ENCODE measurements at regions not wholly inside any gene's neighbourhood (a gene's known extent, or its start where the extent isn't known, plus 50 kb on each side); places are given as distances from the start of the nearest gene placed in this dataset.

GRCh38 chr5:123294544-123294943, 128.7 kb downstream of the CEP120 start:
- no TSS peak for BruUV-seq (replicated peaks)
- Histone ChIP-seq H3K9me2 (ENCODE audit: insufficient read depth, low read length) (no peaks in the 10 kb centered on the region), H3K9me3 (ENCODE audit: low read length) (no peaks in the 10 kb centered on the region), H3K27ac (ENCODE audit: low read depth, low read length, poor library complexity, severe bottlenecking) (no peak overlapping the region), H4K20me1 (ENCODE audit: insufficient read depth, low read length) (no peaks in the 10 kb centered on the region), H2AFZ (ENCODE audit: low read length) (no peak overlapping the region), H3K36me3 (ENCODE audit: insufficient read depth, low read length) (no peaks in the 10 kb centered on the region), H3K4me2 (ENCODE audit: low read length) (no peak overlapping the region), H3K4me3 (ENCODE audit: low read depth, low read length, poor library complexity, severe bottlenecking) (no peak overlapping the region), H3K79me2 (ENCODE audit: insufficient read depth, low read depth, low read length) (no peaks in the 10 kb centered on the region), H3K4me1 (ENCODE audit: insufficient read depth, low read length, poor library complexity, severe bottlenecking) (no peaks in the 10 kb centered on the region)
- ChIA-PET CTCF (ENCODE audit: unreplicated experiment) (no interaction called here), POLR2A (interaction anchor here (0.7 to 1.0 kb wide), 2 partner anchors 16 to 53 kb away, joined by 3 read pairs; no protein-coding TSS in a partner anchor)
- intact Hi-C loops (cut with micrococcal nuclease; ENCODE audit: unreplicated experiment): no loop called here
- no peak for TF ChIP-seq EZH2phosphoT487 (IDR thresholded peaks at IDR 0.05; ENCODE audit: borderline replicate concordance, low read depth, low read length)
- no peak for TF ChIP-seq CTCF (conservative IDR thresholded peaks at IDR 0.05; ENCODE audit: low read length)
- DNase-seq (ENCODE audit: low spot score): no peak

GRCh38 chr5:123289210-123289609, 134.0 kb downstream of the CEP120 start:
- ChIA-PET POLR2A (no interaction called here), CTCF (ENCODE audit: unreplicated experiment) (no interaction called here)
- TF ChIP-seq CTCF (conservative IDR thresholded peaks at IDR 0.05; ENCODE audit: low read length): no peak
- H3K36me3 ChIP-seq (ENCODE audit: insufficient read depth, low read length): no peaks in the 10 kb centered on the region
- intact Hi-C loops (cut with micrococcal nuclease; ENCODE audit: unreplicated experiment): no loop called here
- no peak overlapping the region for H3K4me2 ChIP-seq (ENCODE audit: low read length)
- H4K20me1 ChIP-seq (ENCODE audit: insufficient read depth, low read length): no peaks in the 10 kb centered on the region
- no peak overlapping the region for H3K4me3 ChIP-seq (ENCODE audit: low read depth, low read length, poor library complexity, severe bottlenecking)
- H3K79me2 ChIP-seq (ENCODE audit: insufficient read depth, low read depth, low read length): no peaks in the 10 kb centered on the region
- no peaks in the 10 kb centered on the region for H3K9me3 ChIP-seq (ENCODE audit: low read length)
- no peak overlapping the region for H3K27ac ChIP-seq (ENCODE audit: low read depth, low read length, poor library complexity, severe bottlenecking)
- H3K4me1 ChIP-seq (ENCODE audit: insufficient read depth, low read length, poor library complexity, severe bottlenecking): no peaks in the 10 kb centered on the region
- H3K9me2 ChIP-seq (ENCODE audit: insufficient read depth, low read length): no peaks in the 10 kb centered on the region
- no peak for DNase-seq (ENCODE audit: low spot score)
- no TSS peak for BruUV-seq (replicated peaks)
- no peak overlapping the region for H2AFZ ChIP-seq (ENCODE audit: low read length)

GRCh38 chr5:123287881-123288280, 135.3 kb downstream of the CEP120 start:
- H2AFZ ChIP-seq (ENCODE audit: low read length): no peak overlapping the region
- no peaks in the 10 kb centered on the region for H4K20me1 ChIP-seq (ENCODE audit: insufficient read depth, low read length)
- H3K36me3 ChIP-seq (ENCODE audit: insufficient read depth, low read length): no peaks in the 10 kb centered on the region
- no peaks in the 10 kb centered on the region for H3K9me3 ChIP-seq (ENCODE audit: low read length)
- BruUV-seq (replicated peaks): no TSS peak
- CTCF ChIA-PET (ENCODE audit: unreplicated experiment): no interaction called here
- H3K79me2 ChIP-seq (ENCODE audit: insufficient read depth, low read depth, low read length): no peaks in the 10 kb centered on the region
- no peak overlapping the region for H3K27ac ChIP-seq (ENCODE audit: low read depth, low read length, poor library complexity, severe bottlenecking)
- H3K4me2 ChIP-seq (ENCODE audit: low read length): no peak overlapping the region
- no peaks in the 10 kb centered on the region for H3K4me1 ChIP-seq (ENCODE audit: insufficient read depth, low read length, poor library complexity, severe bottlenecking)
- POLR2A ChIA-PET: no interaction called here
- DNase-seq (ENCODE audit: low spot score): no peak
- TF ChIP-seq CTCF (conservative IDR thresholded peaks at IDR 0.05; ENCODE audit: low read length): no peak
- TF ChIP-seq EZH2phosphoT487 (IDR thresholded peaks at IDR 0.05; ENCODE audit: borderline replicate concordance, low read depth, low read length): no peak
- H3K4me3 ChIP-seq (ENCODE audit: low read depth, low read length, poor library complexity, severe bottlenecking): no peak overlapping the region
- intact Hi-C loops (cut with micrococcal nuclease; ENCODE audit: unreplicated experiment): no loop called here
- no peaks in the 10 kb centered on the region for H3K9me2 ChIP-seq (ENCODE audit: insufficient read depth, low read length)
